Panc1 (cell line): ENCODE measurements at regions not wholly inside any gene's neighbourhood (a gene's known extent, or its start where the extent isn't known, plus 50 kb on each side); places are given as distances from the start of the nearest gene placed in this dataset.

ENCODE experiments used
- ATAC-seq: fragments of 200-7000 bp; cut with Tn5 transposase; 2 replicates; pipeline ENCODE4 v1.9.1; 2020; ENCODE audit warnings: mild to moderate bottlenecking, moderate library complexity
- BruUV-seq: library from RNA; stranded (reverse); fragments of 400-500 nt; replicated peaks from 2 replicates; lab custom pipeline; 2021; lab: Mats Ljungman, UMichigan
- CTCF ChIA-PET: fragments of 300-600 bp; sonication (Branson Sonifier 250); formaldehyde crosslinking; loops from one replicate; lab custom pipeline; 2022; ENCODE audit warnings: antibody characterized with exemption; lab: Charles Lee
- POLR2A ChIA-PET: fragments of 300-600 bp; sonication (Branson Sonifier 250); formaldehyde crosslinking; loops from one replicate; lab custom pipeline; 2022; ENCODE audit warnings: antibody characterized with exemption; lab: Charles Lee
- DNase-seq: peaks from one replicate; pipeline ENCODE4 v3.0.0-alpha.2; 2010; ENCODE audit warnings: low read depth, low spot score
- H3K27ac ChIP-seq: 2 replicates; pipeline ENCODE4 v1.5.1; 2011; ENCODE audit warnings: mild to moderate bottlenecking, low read length, inconsistent platforms
- H3K27me3 ChIP-seq: fragments of 200-500 bp; sonication (Bioruptor generic); 2 replicates; pipeline ENCODE4 v1.6.0; 2014; ENCODE audit warnings: low read length, inconsistent platforms; ENCODE audit not compliant: control insufficient read depth, insufficient read depth
- H3K36me3 ChIP-seq: fragments of 200-500 bp; sonication (Bioruptor generic); 2 replicates; pipeline ENCODE4 v1.5.1; 2014; ENCODE audit warnings: inconsistent platforms, mild to moderate bottlenecking, low read length, moderate library complexity; ENCODE audit not compliant: control insufficient read depth, insufficient read depth
- H3K4me1 ChIP-seq: 2 replicates; pipeline ENCODE4 v1.5.1; 2011; ENCODE audit warnings: inconsistent platforms, mild to moderate bottlenecking, low read length, moderate library complexity; ENCODE audit not compliant: control insufficient read depth, insufficient read depth
- H3K4me3 ChIP-seq, 2 experiments: 2 replicates each; pipeline ENCODE4 v1.5.1; 2011 to 2012; ENCODE audit warnings: low read depth in 2 of 2, low read length in 2 of 2, mild to moderate bottlenecking in 2 of 2, inconsistent platforms in 1 of 2, moderate library complexity in 1 of 2
- H3K9me3 ChIP-seq: fragments of 200-500 bp; sonication (Bioruptor generic); 2 replicates; pipeline ENCODE4 v1.5.1; 2014; ENCODE audit warnings: low read depth, mild to moderate bottlenecking, inconsistent platforms, low read length, moderate library complexity; ENCODE audit not compliant: control insufficient read depth, insufficient read depth
- POLR2AphosphoS5 ChIP-seq: IDR thresholded peaks from 2 replicates; pipeline ENCODE4 v1.6.1; 2012; ENCODE audit warnings: mild to moderate bottlenecking, low read depth, low read length, moderate library complexity
- SIN3A ChIP-seq: IDR thresholded peaks from 2 replicates; pipeline ENCODE4 v1.6.1; 2012; ENCODE audit warnings: low read depth, mild to moderate bottlenecking, low read length, moderate library complexity, borderline replicate concordance; ENCODE audit not compliant: insufficient read depth
- TCF7L2 ChIP-seq: IDR thresholded peaks from 2 replicates; pipeline ENCODE4 v1.6.1; 2011; ENCODE audit warnings: mild to moderate bottlenecking, low read depth, low read length, inconsistent platforms
- in situ Hi-C: cut with HindIII; loops from 2 replicates; pipeline ENCODE4 v1.10.0; 2016; ENCODE audit warnings: low sequenced_read_pairs, low pct_unique_long_range_greater_than_20kb
- intact Hi-C: fragments of 100-400 bp; cut with micrococcal nuclease; formaldehyde crosslinking; loops from one replicate; pipeline ENCODE4 v1.10.0; 2022; ENCODE audit not compliant: unreplicated experiment
- TF ChIP-seq, protein P1 (sequence below): fragments of 450-650 bp; IDR thresholded peaks from 2 replicates; pipeline ENCODE4 v1.5.1; 2017; ENCODE audit warnings: mild to moderate bottlenecking
- TF ChIP-seq, protein P2 (sequence below), 2 experiments: IDR thresholded peaks; 2 replicates each; pipeline ENCODE4 v1.6.1; 2011 to 2012; ENCODE audit warnings: low read depth in 2 of 2, control low read depth in 1 of 2, low read length in 1 of 2, mild to moderate bottlenecking in 1 of 2, moderate library complexity in 1 of 2; ENCODE audit not compliant: insufficient read depth in 1 of 2

DNA sequence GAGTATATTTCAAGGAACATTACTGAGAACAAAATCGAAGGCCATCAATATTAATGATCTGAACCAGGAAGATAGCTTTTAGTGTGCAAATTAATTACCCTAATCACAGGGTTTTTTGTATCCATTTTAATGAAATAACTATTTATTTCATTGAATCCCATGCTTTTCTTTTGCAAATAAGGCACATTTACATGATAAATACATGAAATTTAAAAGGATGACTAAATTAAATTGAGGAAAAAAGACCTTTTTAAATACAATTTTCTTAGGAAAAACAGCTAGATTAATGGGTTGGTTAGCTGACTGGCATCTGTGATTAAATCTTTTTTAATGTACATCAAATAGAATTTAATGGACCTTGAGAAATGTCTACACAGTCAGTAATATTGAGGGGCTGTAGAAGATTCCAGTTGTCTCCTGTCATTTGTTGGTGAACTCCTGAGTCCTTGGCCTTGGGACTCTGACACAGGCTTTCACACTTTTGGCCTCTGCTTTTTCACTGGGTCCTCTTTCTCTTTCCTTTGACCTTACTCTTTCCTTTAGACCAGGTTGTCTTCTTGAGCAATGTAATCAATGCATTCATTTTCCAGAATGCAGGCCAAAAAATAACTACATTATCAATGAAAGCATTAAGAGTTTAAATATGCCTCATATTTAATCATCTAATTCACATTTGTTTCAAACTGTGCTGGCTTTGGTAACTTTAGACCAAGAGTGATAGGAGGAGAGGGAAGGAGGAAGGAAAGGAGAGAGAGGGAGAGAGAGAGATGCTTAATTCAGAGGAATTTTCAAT, 511.5 kb downstream of the ZNF608 start:
- no peak for DNase-seq
- Histone ChIP-seq H3K27me3 (no peaks in the 10 kb centered on the region), H3K27ac (peak overlapping the region; percentile 23; the same call in 1 of the 2 replicates), H3K9me3 (no peaks in the 10 kb centered on the region; the same call in 1 of the 2 replicates), H3K4me3 (no peak overlapping the region), H3K36me3 (no peaks in the 10 kb centered on the region), H3K4me1 (no peaks in the 10 kb centered on the region)
- POLR2A ChIA-PET = no interaction called here
- in situ Hi-C loops (no loop called here), intact Hi-C loops (no loop called here)
- no peak for ATAC-seq
- TF ChIP-seq, protein P1, sequence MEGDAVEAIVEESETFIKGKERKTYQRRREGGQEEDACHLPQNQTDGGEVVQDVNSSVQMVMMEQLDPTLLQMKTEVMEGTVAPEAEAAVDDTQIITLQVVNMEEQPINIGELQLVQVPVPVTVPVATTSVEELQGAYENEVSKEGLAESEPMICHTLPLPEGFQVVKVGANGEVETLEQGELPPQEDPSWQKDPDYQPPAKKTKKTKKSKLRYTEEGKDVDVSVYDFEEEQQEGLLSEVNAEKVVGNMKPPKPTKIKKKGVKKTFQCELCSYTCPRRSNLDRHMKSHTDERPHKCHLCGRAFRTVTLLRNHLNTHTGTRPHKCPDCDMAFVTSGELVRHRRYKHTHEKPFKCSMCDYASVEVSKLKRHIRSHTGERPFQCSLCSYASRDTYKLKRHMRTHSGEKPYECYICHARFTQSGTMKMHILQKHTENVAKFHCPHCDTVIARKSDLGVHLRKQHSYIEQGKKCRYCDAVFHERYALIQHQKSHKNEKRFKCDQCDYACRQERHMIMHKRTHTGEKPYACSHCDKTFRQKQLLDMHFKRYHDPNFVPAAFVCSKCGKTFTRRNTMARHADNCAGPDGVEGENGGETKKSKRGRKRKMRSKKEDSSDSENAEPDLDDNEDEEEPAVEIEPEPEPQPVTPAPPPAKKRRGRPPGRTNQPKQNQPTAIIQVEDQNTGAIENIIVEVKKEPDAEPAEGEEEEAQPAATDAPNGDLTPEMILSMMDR = no peak
- TF ChIP-seq POLR2AphosphoS5 = no peak
- no peak for TF ChIP-seq SIN3A
- TF ChIP-seq TCF7L2 = no peak
- TF ChIP-seq, protein P2, sequence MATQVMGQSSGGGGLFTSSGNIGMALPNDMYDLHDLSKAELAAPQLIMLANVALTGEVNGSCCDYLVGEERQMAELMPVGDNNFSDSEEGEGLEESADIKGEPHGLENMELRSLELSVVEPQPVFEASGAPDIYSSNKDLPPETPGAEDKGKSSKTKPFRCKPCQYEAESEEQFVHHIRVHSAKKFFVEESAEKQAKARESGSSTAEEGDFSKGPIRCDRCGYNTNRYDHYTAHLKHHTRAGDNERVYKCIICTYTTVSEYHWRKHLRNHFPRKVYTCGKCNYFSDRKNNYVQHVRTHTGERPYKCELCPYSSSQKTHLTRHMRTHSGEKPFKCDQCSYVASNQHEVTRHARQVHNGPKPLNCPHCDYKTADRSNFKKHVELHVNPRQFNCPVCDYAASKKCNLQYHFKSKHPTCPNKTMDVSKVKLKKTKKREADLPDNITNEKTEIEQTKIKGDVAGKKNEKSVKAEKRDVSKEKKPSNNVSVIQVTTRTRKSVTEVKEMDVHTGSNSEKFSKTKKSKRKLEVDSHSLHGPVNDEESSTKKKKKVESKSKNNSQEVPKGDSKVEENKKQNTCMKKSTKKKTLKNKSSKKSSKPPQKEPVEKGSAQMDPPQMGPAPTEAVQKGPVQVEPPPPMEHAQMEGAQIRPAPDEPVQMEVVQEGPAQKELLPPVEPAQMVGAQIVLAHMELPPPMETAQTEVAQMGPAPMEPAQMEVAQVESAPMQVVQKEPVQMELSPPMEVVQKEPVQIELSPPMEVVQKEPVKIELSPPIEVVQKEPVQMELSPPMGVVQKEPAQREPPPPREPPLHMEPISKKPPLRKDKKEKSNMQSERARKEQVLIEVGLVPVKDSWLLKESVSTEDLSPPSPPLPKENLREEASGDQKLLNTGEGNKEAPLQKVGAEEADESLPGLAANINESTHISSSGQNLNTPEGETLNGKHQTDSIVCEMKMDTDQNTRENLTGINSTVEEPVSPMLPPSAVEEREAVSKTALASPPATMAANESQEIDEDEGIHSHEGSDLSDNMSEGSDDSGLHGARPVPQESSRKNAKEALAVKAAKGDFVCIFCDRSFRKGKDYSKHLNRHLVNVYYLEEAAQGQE (IDR thresholded peaks at IDR 0.05; ENCODE audit: insufficient read depth in 1 of 2, low read depth in 2 of 2, low read length in 1 of 2) = no peak
- no TSS peak for BruUV-seq
- CTCF ChIA-PET = no interaction called here

DNA sequence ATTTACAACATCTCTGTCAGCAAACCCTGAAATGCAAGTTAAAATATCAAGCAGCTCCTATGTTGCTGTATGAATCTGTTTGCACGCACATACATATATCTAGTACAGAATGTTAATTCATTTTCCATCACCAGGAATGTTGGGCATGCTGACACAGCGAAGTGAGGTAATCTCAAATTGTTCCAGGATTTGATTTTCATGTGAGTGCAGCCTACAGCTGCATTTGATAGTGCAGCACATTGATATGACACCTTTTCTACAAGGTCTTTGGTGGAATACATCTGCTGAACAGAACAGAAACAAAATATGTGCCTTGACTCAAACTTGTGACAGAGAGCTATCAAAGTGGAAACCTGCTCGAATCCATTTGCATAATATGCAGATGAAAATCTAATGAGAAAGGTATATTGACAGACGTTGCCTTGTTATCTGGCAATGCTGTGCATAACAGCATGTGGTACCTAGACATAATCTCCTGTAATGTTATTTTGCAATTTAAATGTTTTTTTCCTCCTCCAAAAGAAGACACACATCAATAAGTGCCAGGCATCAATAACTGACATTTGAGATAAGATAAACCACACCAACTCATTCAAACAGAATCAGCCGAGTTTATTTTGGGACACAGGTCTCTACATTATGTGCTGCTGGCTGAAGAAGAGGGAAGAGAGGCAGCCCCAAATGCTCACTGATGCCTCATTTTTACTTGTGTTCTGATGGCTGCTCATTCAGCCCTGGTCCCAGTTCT, 512.2 kb downstream of the ZNF608 start:
- Histone ChIP-seq H3K4me1 (no peaks in the 10 kb centered on the region), H3K27me3 (no peaks in the 10 kb centered on the region), H3K27ac (no peak overlapping the region; the same call in 1 of the 2 replicates), H3K4me3 (no peak overlapping the region), H3K36me3 (no peaks in the 10 kb centered on the region), H3K9me3 (no peaks in the 10 kb centered on the region)
- no TSS peak for BruUV-seq
- no peak for ATAC-seq
- TF ChIP-seq POLR2AphosphoS5 (no peak), TCF7L2 (no peak), SIN3A (no peak)
- intact Hi-C loops = no loop called here
- POLR2A ChIA-PET = no interaction called here
- DNase-seq = no peak
- CTCF ChIA-PET = no interaction called here
- in situ Hi-C loops = no loop called here
